KBM-7 (cell line): ENCODE measurements at regions not wholly inside any gene's neighbourhood (a gene's known extent, or its start where the extent isn't known, plus 50 kb on each side); places are given as distances from the start of the nearest gene placed in this dataset.

Source experiments
- DNase-seq: peaks from one replicate; pipeline ENCODE4 v3.0.0-alpha.2; 2015
- in situ Hi-C: fragments of 300-500 bp; cut with MboI; formaldehyde crosslinking; loops from 2 replicates; pipeline ENCODE4 v1.14.3; 2020; ENCODE audit warnings: low sequenced_read_pairs, low pct_unique_long_range_greater_than_20kb, mixed read lengths

DNA sequence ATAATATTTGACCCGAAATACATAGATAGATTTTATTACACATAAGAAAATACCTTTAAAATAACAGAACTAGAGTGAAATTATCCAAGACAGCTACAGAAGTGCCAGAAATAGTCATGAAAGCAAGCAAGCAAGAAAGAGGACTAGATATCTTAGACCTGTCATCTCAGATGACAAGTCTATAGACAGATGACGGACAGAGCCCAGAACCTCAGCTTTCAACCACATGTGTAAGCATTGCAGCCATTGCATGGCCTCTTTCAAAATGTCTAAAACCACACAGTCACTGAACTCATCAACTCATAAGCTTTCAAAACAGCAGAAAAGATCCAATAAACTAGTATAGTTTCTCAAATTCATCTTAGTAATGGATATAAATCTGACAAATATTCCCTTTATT lies 59.8 kb upstream of the FHIT start:
- in situ Hi-C loops, result no loop called here
- DNase-seq, result no peak

DNA sequence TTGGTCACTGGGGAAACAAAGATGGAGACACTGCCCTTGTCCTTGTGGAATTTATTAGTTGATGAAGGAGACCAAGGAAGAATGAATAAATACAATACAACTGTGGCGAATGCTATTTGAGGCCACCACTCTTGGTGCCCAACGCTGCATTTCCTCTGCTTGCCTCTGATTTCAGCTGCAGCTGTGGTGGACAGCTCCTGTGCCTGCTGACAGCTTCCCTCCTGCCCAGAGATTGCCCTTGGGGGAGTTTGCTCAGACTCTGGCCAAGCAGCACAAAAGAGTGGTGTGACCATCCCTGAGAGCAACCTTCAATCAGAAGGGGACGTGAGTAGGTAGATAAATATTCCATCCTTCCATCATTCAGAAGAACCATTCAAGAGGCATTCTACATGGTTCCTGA lies 64.6 kb upstream of the FHIT start:
- in situ Hi-C loops, result no loop called here
- DNase-seq, result no peak

DNA sequence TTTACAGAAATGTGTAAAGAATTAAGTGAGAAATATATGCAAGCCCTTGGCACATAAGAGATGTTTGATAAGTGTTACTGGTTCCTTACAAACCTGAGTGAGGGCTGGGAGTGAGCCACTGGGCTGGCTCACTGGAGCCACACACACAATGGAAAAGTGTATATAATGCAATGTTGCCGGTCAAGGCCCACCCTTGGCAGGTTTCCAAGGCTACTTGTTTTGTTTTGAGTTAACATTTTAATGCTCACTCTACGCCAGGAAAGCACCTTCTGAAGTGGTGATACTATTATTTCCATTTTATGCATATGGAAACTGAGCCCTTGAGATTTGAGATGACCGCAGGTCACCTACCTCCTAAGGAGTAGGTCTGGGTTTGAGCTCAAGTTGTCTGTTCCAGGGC lies 71.8 kb upstream of the FHIT start:
- in situ Hi-C loops, result no loop called here
- no peak for DNase-seq

DNA sequence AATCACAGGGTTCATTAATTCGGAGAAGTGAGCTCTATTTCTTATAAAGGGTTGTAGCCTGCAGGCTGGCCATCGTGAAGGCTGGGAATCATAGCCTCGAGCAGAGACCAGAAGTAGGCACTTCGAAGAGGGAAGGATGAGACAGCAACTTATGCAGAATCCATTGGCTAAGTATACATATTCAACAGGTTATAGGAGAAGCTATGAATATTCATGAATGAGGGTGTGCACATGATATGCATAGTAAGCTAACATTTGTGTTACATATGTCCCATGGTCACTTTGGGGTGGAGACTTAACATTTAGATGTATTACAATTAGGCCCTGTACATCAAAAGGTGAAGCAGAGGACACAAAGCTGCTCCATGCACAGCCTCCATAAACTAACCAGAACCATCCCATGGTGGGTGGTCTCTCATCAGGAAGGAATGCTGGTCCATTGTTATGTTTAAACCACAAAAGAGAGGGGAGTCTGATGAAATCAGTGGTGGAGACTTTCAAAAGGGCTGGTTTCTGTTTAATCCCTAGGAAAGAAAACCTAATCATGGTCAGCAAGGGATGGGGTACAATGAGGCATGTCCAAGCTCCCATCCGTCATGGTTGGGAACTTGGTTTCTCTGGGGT lies 80.8 kb upstream of the FHIT start:
- no peak for DNase-seq
- in situ Hi-C loops, result no loop called here

DNA sequence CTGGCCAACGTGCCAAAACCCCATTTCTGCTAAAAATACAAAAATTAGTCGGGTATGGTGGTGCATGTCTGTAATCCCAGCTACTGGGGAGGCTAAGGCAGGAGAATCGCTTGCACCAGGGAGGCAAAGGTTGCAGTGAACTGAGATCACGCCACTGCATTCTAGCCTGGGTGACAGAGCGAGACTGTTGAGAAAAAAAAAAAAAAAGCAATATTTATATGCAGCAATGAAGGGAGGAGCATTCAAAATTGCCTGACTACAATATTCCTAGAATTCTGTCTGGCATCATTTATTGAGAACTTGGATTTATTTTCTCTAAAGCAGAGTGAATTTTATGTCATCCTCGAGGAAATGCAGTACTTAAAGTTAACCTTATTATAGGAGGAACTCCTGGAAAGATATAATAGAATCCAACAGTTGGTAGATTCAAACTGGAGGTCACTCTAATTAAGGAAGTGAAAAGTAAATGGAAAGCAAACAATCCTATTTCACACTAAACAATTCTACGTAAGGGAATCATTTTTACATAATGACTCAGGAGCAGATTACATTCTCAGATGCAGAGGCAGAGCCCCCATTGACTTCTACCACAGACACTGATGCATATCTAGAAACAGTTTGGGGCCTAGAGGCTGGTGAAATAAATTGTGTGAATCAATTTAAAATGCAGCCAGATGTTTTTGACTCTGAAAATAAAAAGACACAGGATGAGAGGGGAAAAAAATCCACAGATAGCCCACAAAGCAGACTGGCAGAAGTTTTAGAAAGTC lies 82.1 kb upstream of the FHIT start:
- in situ Hi-C loops, result no loop called here
- DNase-seq, result no peak

DNA sequence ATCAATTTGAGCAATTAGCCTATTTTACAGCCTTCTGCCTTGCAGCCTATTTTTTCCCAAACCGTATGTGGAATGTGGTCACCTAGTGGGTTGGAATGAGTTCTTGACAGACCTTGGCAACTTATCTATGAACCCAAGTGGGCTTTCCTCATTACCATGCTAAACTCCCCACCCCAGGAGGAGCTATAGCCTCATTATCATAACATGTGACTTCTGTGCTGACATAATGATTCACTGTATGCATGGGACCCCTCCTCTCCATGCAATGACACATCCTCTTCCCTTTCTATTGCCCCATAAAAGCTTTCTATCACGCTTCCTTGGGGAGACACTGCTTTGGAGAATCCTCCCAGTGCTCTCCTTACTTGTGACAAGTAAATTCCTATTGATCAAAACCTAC lies 83.5 kb upstream of the FHIT start:
- in situ Hi-C loops, result no loop called here
- DNase-seq, result no peak

DNA sequence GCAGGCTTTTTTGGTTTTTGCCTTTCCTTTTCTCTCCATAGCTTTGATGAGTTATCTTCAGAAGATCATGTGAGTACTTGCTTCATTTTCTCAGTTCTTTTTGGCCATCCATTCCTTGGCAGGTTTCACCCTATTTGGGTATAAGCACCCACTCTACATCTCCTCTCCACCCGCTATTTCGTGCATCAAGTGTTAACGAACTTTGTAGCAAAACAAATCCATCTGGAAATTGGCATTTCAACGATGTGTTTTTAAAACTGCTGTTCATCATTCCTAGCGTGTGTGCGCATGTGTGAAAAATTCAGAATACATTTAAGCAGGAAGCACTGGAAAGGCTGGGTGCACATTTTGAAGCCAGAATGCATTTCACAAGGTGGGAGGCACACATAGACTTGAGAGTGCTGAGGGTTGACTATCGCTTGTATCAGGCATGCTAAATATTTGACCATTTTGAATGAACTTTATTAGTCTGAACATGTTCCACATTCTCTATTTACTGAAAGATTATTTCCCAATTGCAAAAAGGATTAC lies 89.7 kb upstream of the FHIT start:
- in situ Hi-C loops, result no loop called here
- DNase-seq, result no peak

DNA sequence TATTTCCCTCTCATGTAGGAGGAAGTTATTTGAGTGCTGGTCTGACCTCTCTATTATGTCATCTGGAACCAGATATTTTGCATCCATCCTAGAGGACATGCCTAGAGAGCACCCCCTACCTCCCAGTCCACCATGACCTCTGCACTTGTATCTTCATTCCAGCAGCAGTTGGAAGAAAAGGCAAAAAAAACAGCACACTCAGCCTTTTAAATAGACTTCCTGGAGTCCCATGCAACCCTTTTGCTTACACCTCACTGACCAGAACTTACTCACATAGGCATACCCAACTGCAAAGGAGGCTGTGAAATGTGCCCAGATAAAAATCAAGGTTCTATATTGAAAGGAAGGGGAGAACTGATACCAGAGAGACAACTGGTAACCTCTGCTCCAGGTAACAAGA lies 92.3 kb upstream of the FHIT start:
- no peak for DNase-seq
- in situ Hi-C loops, result no loop called here

DNA sequence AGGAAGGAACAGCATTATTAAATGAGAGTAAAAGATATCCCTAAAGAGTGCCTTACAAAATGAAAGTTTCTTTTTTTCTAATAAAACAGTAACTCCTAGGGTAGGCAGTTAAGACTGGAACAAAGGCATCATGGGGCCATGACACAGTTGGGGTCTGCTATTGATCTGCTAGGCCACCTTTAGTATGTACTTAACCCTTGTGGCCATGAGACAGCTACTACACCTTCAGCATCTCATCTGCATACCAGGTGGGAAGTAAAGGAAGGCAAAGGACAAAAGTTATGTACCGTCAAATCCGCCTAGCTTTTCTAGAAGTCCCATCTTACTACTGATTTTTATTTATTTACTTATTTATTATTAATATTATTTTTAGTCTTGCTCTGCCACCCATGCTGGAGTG lies 93.8 kb upstream of the FHIT start:
- in situ Hi-C loops, result no loop called here
- DNase-seq, result no peak

DNA sequence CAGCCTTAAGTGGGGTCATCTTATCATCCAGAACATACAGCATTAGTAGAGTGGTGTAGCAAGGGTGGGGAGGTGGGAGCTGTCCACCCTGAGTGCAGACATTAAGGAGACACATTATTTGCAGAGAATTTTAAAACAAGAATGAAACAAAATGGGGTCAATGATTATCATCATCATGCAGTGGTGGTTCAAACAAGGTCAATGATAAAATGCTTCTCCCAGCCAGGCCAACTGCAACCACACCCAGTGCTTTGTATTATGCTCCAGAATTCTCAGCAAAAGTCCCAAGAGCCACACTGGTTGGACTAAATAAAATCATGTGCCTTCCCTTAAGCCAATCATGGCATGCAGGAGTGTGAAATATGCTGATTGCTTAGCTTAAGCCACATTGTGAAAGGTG lies 96.7 kb upstream of the FHIT start:
- in situ Hi-C loops, result no loop called here
- DNase-seq, result no peak

DNA sequence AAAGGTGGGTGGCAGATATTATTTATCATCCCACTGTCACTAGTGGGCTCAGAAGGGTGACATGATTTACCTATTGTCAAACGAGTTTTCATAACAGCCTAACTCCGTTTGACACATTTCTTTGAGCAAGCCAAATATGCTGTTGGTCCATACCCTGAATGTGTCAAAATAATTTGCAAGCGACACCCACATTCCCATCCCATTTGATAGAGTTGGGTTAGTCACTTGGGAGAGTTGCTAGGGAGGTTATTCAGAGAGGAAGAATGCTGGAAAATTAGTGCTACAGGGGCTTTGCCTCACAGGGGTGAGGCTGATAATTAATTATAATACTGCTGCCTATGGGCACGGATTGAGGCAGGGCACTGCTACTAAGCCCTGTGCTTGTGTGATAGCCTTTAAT lies 98.5 kb upstream of the FHIT start:
- no peak for DNase-seq
- in situ Hi-C loops, result no loop called here

DNA sequence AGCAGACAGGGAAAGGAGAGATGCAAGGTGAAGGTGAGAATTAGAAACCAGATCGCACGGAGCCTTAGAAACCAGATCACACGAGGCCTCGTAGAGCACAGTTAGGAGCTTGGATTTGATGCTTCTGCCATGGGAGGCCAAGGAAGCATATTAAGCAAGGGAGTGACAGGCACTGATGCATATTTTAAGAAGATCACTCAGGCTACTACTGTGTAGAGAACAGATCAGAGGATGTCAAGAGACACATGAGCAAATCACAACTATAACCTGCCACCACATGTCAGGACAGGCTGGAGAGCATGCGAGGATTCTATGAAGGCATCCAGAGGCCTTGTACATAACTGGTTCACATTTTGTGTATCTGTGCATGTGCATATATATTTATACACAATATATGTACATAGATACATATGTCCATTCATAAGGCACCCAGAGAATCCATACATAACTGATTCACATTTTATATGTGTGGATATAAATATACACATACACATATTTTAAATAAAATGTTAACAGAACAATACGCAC lies 99.6 kb upstream of the FHIT start:
- no peak for DNase-seq
- in situ Hi-C loops, result no loop called here

DNA sequence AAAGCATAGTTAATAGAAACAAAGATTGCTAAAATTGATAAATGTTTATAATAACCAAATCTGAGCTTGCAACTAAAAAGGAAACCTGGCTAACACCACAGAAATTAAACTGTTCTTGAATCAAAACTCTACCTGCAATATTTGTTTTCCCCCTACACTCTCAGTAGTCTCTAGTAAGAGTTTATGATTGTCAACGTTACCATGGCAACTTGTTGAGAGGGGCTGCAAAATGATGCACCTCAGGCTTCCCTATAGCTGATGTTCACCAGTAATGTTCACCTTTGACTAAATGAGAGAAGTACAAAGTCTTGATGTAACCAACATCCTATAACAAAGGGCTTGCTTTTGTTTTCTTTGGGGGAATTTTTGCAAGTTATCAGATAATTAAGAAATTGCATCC lies 101.1 kb upstream of the FHIT start:
- DNase-seq, result no peak
- in situ Hi-C loops, result no loop called here

DNA sequence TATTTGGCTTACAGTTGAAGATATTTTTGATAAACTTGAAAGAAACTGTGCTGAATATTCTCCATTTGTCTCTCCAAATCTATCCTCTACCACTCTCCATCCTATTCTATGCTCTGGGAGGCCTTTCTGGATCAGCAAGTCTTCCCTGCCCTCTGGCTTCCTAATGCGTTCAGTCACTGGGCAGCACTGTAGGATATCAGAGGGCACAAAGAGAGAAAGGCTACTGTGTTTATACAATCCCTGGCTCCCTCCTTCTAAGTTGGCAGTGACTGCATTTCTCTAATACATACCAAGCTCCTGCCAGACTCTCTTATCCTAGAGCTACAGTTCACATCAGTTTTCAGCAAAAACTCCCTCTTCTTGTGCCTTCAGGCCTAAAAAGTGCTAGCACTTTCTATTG lies 102.1 kb upstream of the FHIT start:
- no peak for DNase-seq
- in situ Hi-C loops, result no loop called here

DNA sequence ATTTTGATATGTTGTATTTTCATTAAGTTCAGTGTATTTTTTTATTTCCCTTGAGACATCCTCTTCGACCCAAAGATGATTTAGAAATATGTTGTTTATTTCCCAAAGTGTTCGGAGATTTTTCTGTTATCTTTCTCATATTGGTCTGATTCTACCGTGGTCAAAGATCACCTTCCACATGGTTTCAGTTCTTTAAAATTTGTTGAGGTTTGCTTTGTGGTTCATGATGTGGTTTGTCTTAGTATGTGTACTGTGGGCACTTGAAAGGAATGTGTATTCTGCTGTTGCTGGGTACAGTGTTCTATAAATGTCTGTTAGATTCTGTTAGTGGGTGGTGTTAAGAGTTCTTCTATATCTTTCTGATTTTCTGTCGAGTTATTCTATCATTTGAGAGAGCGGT lies 103.4 kb upstream of the FHIT start:
- no peak for DNase-seq
- in situ Hi-C loops, result no loop called here

DNA sequence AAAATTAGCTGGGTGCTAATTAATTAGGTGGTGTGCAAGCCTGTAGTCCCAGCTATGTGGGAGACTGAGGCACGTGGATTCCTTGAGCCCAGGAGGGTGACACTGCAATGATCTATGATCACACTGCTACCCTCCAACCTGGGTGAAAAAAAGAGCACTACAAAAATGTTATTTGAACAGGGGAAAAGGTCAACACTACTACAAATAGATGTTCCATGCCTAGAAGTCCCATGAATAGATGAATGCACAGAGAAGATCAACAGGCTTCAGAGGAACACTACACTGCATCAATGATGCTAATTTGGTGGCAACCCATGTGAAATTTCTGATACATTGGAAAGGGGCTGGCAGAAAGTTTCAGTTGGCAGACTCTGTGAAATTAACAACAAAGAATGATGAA lies 105.4 kb upstream of the FHIT start:
- in situ Hi-C loops, result no loop called here
- no peak for DNase-seq

DNA sequence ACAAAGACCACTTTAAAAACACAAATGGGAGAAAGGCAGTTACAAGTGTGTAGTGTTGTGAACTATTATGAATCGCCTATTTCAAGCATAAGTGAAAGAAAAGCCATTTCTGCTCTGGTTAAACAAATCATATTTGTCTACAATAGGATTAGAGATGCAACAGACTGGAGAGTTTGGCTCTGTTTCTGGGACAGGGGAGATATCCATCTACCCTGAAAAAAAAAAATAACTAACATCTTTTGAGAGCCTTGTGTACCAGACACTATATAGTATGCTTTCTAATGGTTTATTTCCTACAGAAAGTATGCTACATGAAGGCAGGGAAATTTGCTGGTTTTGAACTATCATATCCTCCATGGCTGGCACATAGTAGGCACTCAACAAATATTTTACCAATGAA lies 106.7 kb upstream of the FHIT start:
- in situ Hi-C loops, result no loop called here
- DNase-seq, result no peak

DNA sequence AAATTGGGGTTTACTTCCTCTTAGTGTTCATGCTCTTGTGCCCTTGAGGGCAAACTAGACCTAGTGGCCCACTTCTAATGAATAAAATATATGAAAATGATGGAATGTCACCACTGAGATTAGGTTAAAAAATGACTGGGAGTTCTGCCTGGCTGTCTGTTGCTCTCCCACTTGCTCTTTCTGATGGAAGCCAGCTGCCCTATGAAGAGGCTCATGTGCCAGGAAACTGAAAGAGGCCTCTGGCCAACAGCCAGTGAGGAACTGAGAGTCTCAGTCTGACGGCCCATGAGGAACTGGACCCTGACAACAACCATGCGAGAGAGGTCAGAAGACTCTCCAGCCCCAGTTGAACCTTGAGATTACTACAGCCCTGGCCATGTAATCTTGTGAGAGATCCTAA lies 107.1 kb upstream of the FHIT start:
- DNase-seq, result no peak
- in situ Hi-C loops, result no loop called here

DNA sequence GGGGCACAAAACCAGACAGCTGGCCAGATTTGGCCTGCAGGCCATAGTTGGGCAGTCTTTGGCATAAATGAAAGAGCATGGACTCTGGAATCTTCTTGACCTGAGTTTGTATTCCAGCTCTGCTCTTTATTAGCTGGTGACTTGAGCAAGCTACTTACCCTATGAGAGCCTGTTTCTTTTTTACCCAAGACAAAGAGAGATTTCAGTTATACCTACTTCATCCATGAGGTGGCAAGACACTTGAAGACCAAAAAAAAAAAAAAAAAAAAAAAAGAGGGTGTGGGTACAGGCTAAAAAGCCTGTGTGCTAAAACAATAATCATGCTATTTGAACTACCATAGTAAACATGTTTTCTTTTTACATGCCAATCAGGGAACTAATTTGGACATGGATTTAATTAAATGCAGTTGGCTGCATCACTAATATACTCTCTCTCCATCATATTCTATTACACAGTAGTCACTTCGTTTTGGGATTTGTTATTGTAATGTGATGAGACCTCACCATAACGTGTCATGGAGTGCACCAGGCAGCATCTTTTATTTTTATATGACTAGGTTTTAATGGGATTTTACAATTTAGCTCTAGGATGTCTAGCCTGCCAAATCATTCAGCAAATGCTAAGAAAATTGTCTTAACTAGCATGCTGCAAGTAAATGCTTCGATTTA lies 109.2 kb upstream of the FHIT start:
- DNase-seq, result no peak

DNA sequence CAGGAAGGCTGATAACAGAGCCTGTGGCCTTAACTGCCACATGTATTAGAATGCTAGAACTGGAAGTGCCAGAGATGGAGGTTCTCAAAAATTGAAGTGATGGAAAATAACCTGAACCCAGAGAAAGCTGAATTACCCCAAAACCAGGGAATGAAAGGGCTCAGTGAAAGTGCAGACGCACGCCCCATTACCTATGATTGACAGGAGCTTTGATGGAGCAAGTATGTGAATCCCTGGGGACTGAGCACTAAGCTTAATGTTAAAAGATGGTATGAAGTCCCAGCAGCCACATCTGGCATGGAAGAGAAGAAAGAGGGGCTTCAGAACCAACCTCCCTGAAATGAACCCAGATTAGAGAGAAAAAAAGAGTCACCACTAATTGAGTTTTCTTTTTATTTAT lies 118.4 kb upstream of the FHIT start:
- in situ Hi-C loops, result no loop called here
- no peak for DNase-seq

More for the DNA sequence above, 109.2 kb upstream of the FHIT start:
- in situ Hi-C loops, result no loop called here
